Adrenal gland (tissue), 5 donors: ENCODE measurements at regions not wholly inside any gene's neighbourhood (a gene's known extent, or its start where the extent isn't known, plus 50 kb on each side); places are given as distances from the start of the nearest gene placed in this dataset.

ENCODE experiments used
- CTCF ChIP-seq, 6 experiments: fragments of 450-650 bp in 4 of 6; fragments of 200-600 bp in 2 of 6; sonication (generic) in 1 of 6; IDR thresholded peaks; 1 replicate in 5 of 6; 2 replicates in 1 of 6; pipeline versions ENCODE4 v1.5.1 to v1.8.0; 2016 to 2021; ENCODE audit warnings: antibody characterized with exemption in 6 of 6, mild to moderate bottlenecking in 2 of 6, moderate library complexity in 1 of 6
- POLR2A ChIP-seq, 2 donors: fragments of 450-650 bp; IDR thresholded peaks; one replicate each; pipeline ENCODE4 v1.6.1; 2017; ENCODE audit warnings: antibody characterized with exemption in 2 of 2, mild to moderate bottlenecking in 2 of 2, moderate library complexity in 1 of 2
- donor health status: DM: no; HTN: no; CAD: no.

- TF ChIP-seq POLR2A (IDR thresholded peaks at IDR 0.05) (no peak), CTCF (IDR thresholded peaks at IDR 0.05) (no peak)
These were observed 70.2 kb upstream of the FBRSL1 start for GRCh38 chr12:132419631-132420246.
